HEK293 (cell line): ENCODE measurements at regions not wholly inside any gene's neighbourhood (a gene's known extent, or its start where the extent isn't known, plus 50 kb on each side); places are given as distances from the start of the nearest gene placed in this dataset.

Experiments
- CTCF ChIA-PET: fragments of 350-600 bp; formaldehyde crosslinking; extraction: SDS; loops from one replicate; lab custom pipeline; 2021; ENCODE audit warnings: antibody characterized with exemption; lab: Yijun Ruan, JAX
- POLR2A ChIA-PET: fragments of 300-600 bp; formaldehyde crosslinking; extraction: SDS; loops from one replicate; lab custom pipeline; 2020; ENCODE audit warnings: antibody characterized with exemption, inconsistent platforms; lab: Yijun Ruan, JAX
- H3K27ac ChIP-seq: fragments of 200-500 bp; sonication (Bioruptor generic); 2 replicates; pipeline ENCODE4 v1.5.1; 2014; ENCODE audit warnings: low read depth, low read length, control low read depth, inconsistent platforms; ENCODE audit errors: extremely low read depth
- H3K36me3 ChIP-seq, 2 experiments: fragments of 200-500 bp in 1 of 2; sonication (Bioruptor generic) in 1 of 2; 1 replicate in 1 of 2; 2 replicates in 1 of 2; pipeline ENCODE4 v1.5.1; 2014 to 2017; ENCODE audit warnings: inconsistent platforms in 2 of 2, low read length in 2 of 2; ENCODE audit not compliant: control insufficient read depth in 2 of 2, insufficient read depth in 1 of 2
- H3K4me1 ChIP-seq: fragments of 200-500 bp; sonication (Bioruptor generic); 2 replicates; pipeline ENCODE4 v1.5.1; 2014; ENCODE audit warnings: mild to moderate bottlenecking, low read length, inconsistent platforms; ENCODE audit not compliant: control insufficient read depth, insufficient read depth
- H3K4me3 ChIP-seq: 2 replicates; pipeline ENCODE4 v1.5.1; 2011; ENCODE audit warnings: low read depth, mild to moderate bottlenecking, control low read depth, low read length, moderate library complexity
- H3K9me3 ChIP-seq: fragments of 200-500 bp; sonication (Bioruptor generic); 2 replicates; pipeline ENCODE4 v1.5.1; 2014; ENCODE audit warnings: low read depth, low read length, inconsistent platforms; ENCODE audit not compliant: control insufficient read depth, insufficient read depth
- BCL11B ChIP-seq: fragments of 450-650 bp; formaldehyde crosslinking; IDR thresholded peaks from 2 replicates; pipeline ENCODE4 v1.5.1; 2016; ENCODE audit warnings: low read depth, missing biosample characterization, missing genetic modification characterization
- HOXC10 ChIP-seq: sonication (generic); formaldehyde crosslinking; IDR thresholded peaks from 2 replicates; pipeline ENCODE4 v1.8.1; 2023; ENCODE audit warnings: mild to moderate bottlenecking, missing genetic modification reagents
- KLF1 ChIP-seq: fragments of 450-650 bp; formaldehyde crosslinking; IDR thresholded peaks from 2 replicates; pipeline ENCODE4 v1.5.1; 2016; ENCODE audit warnings: missing biosample characterization, missing genetic modification characterization
- MYNN ChIP-seq: fragments of 450-650 bp; formaldehyde crosslinking; IDR thresholded peaks from 2 replicates; pipeline ENCODE4 v1.5.1; 2016; ENCODE audit warnings: missing biosample characterization, missing genetic modification characterization, borderline replicate concordance
- OVOL3 ChIP-seq: fragments of 450-650 bp; formaldehyde crosslinking; IDR thresholded peaks from 2 replicates; pipeline ENCODE4 v1.5.1; 2016; ENCODE audit warnings: missing biosample characterization, missing genetic modification characterization
- PRDM1 ChIP-seq: fragments of 450-650 bp; formaldehyde crosslinking; IDR thresholded peaks from 2 replicates; pipeline ENCODE4; 2016; ENCODE audit warnings: missing biosample characterization, missing genetic modification characterization
- PRDM2 ChIP-seq: fragments of 450-650 bp; formaldehyde crosslinking; IDR thresholded peaks from 2 replicates; pipeline ENCODE4 v1.5.1; 2016; ENCODE audit warnings: missing biosample characterization, missing genetic modification characterization, borderline replicate concordance
- RBAK ChIP-seq: fragments of 450-650 bp; formaldehyde crosslinking; IDR thresholded peaks from 2 replicates; pipeline ENCODE4 v1.5.1; 2016; ENCODE audit warnings: missing biosample characterization, missing genetic modification characterization
- SALL2 ChIP-seq: fragments of 450-650 bp; formaldehyde crosslinking; IDR thresholded peaks from 2 replicates; pipeline ENCODE4 v1.5.0; 2017; ENCODE audit warnings: missing biosample characterization, mild to moderate bottlenecking, missing genetic modification characterization, borderline replicate concordance
- SCRT2 ChIP-seq: fragments of 450-650 bp; formaldehyde crosslinking; IDR thresholded peaks from 2 replicates; pipeline ENCODE4 v1.5.1; 2016; ENCODE audit warnings: missing biosample characterization, missing genetic modification characterization
- SP3 ChIP-seq: fragments of 450-650 bp; formaldehyde crosslinking; IDR thresholded peaks from 2 replicates; pipeline ENCODE4 v1.5.1; 2016; ENCODE audit warnings: missing biosample characterization, missing genetic modification characterization
- TCF7L2 ChIP-seq: IDR thresholded peaks from 2 replicates; pipeline ENCODE4 v1.6.1; 2011; ENCODE audit warnings: low read depth, mild to moderate bottlenecking, inconsistent platforms, low read length, moderate library complexity, borderline replicate concordance
- ZBTB17 ChIP-seq: fragments of 450-650 bp; formaldehyde crosslinking; IDR thresholded peaks from 2 replicates; pipeline ENCODE4 v1.5.1; 2016; ENCODE audit warnings: missing biosample characterization, missing genetic modification characterization
- ZFHX2 ChIP-seq: fragments of 450-650 bp; formaldehyde crosslinking; conservative IDR thresholded peaks from 2 replicates; pipeline ENCODE4 v1.5.1; 2016; ENCODE audit warnings: missing biosample characterization, missing genetic modification characterization
- ZIC2 ChIP-seq: fragments of 450-650 bp; formaldehyde crosslinking; IDR thresholded peaks from 2 replicates; pipeline ENCODE4 v1.5.1; 2016; ENCODE audit warnings: missing biosample characterization, missing genetic modification characterization
- ZNF146 ChIP-seq: fragments of 450-650 bp; formaldehyde crosslinking; IDR thresholded peaks from 2 replicates; pipeline ENCODE4 v1.5.1; 2016; ENCODE audit warnings: missing biosample characterization, missing genetic modification characterization
- ZNF223 ChIP-seq: fragments of 450-650 bp; formaldehyde crosslinking; IDR thresholded peaks from 2 replicates; pipeline ENCODE4 v1.5.1; 2016; ENCODE audit warnings: missing biosample characterization, missing genetic modification characterization
- ZNF354C ChIP-seq: fragments of 450-650 bp; formaldehyde crosslinking; IDR thresholded peaks from 2 replicates; pipeline ENCODE4 v1.5.1; 2016; ENCODE audit warnings: missing biosample characterization, missing genetic modification characterization, low read depth, borderline replicate concordance
- ZNF423 ChIP-seq: fragments of 450-650 bp; formaldehyde crosslinking; IDR thresholded peaks from 2 replicates; pipeline ENCODE4 v1.5.1; 2016; ENCODE audit warnings: missing biosample characterization, missing genetic modification characterization
- ZNF521 ChIP-seq: fragments of 450-650 bp; formaldehyde crosslinking; IDR thresholded peaks from 2 replicates; pipeline ENCODE4 v1.5.1; 2017; ENCODE audit warnings: missing biosample characterization, mild to moderate bottlenecking, missing genetic modification characterization
- ZNF530 ChIP-seq: fragments of 450-650 bp; formaldehyde crosslinking; IDR thresholded peaks from 2 replicates; pipeline ENCODE4 v1.5.1; 2016; ENCODE audit warnings: low read depth, missing biosample characterization, missing genetic modification characterization
- ZNF555 ChIP-seq: fragments of 450-650 bp; formaldehyde crosslinking; conservative IDR thresholded peaks from 2 replicates; pipeline ENCODE4 v1.5.1; 2017; ENCODE audit warnings: missing biosample characterization, mild to moderate bottlenecking, missing genetic modification characterization, inconsistent platforms
- ZNF558 ChIP-seq: fragments of 450-650 bp; formaldehyde crosslinking; IDR thresholded peaks from 2 replicates; pipeline ENCODE4 v1.5.1; 2016; ENCODE audit warnings: missing biosample characterization, missing genetic modification characterization
- ZNF561 ChIP-seq: fragments of 450-650 bp; IDR thresholded peaks from 2 replicates; pipeline ENCODE4 v1.5.1; 2018; ENCODE audit warnings: missing biosample characterization, missing genetic modification characterization, borderline replicate concordance
- ZNF571 ChIP-seq: fragments of 450-650 bp; formaldehyde crosslinking; IDR thresholded peaks from 2 replicates; pipeline ENCODE4 v1.5.0; 2017; ENCODE audit warnings: missing biosample characterization, missing genetic modification characterization
- ZNF580 ChIP-seq: fragments of 450-650 bp; formaldehyde crosslinking; IDR thresholded peaks from 2 replicates; pipeline ENCODE4 v1.5.1; 2016; ENCODE audit warnings: missing biosample characterization, missing genetic modification characterization
- ZNF610 ChIP-seq: fragments of 450-650 bp; formaldehyde crosslinking; IDR thresholded peaks from 2 replicates; pipeline ENCODE4 v1.5.1; 2016; ENCODE audit warnings: missing biosample characterization, missing genetic modification characterization, borderline replicate concordance
- ZNF707 ChIP-seq: fragments of 450-650 bp; formaldehyde crosslinking; IDR thresholded peaks from 2 replicates; pipeline ENCODE4 v1.5.1; 2016; ENCODE audit warnings: missing biosample characterization, missing genetic modification characterization
- TF ChIP-seq, protein P1 (sequence below): fragments of 450-650 bp; formaldehyde crosslinking; IDR thresholded peaks from 2 replicates; pipeline ENCODE4 v1.5.1; 2016; ENCODE audit warnings: missing biosample characterization, missing genetic modification characterization

GRCh38 chr3:150105886-150106612, 135.4 kb upstream of the PFN2 start:
- Histone ChIP-seq H3K4me1 (peaks cover 6% of the 10 kb centered on the region), H3K27ac (no peak overlapping the region), H3K36me3 (no peaks in the 10 kb centered on the region), H3K4me3 (no peak overlapping the region), H3K9me3 (no peaks in the 10 kb centered on the region)
- POLR2A ChIA-PET: no interaction called here
- CTCF ChIA-PET: no interaction called here
- TF ChIP-seq ZNF707 (tag by site-specific recombination) (no peak), SCRT2 (tag by site-specific recombination) (no peak), ZNF558 (tag by site-specific recombination) (no peak), OVOL3 (tag by site-specific recombination) (no peak), ZNF146 (tag by site-specific recombination) (no peak), ZNF561 (tag by site-specific recombination) (no peak), TCF7L2 (no peak), ZBTB17 (tag by site-specific recombination) (no peak), PRDM2 (no peak), ZNF223 (tag by site-specific recombination) (no peak), ZIC2 (tag by site-specific recombination) (no peak), ZNF354C (tag by site-specific recombination) (no peak), ZNF571 (no peak), ZNF580 (no peak), ZNF423 (no peak)
- TF ChIP-seq, protein P1, sequence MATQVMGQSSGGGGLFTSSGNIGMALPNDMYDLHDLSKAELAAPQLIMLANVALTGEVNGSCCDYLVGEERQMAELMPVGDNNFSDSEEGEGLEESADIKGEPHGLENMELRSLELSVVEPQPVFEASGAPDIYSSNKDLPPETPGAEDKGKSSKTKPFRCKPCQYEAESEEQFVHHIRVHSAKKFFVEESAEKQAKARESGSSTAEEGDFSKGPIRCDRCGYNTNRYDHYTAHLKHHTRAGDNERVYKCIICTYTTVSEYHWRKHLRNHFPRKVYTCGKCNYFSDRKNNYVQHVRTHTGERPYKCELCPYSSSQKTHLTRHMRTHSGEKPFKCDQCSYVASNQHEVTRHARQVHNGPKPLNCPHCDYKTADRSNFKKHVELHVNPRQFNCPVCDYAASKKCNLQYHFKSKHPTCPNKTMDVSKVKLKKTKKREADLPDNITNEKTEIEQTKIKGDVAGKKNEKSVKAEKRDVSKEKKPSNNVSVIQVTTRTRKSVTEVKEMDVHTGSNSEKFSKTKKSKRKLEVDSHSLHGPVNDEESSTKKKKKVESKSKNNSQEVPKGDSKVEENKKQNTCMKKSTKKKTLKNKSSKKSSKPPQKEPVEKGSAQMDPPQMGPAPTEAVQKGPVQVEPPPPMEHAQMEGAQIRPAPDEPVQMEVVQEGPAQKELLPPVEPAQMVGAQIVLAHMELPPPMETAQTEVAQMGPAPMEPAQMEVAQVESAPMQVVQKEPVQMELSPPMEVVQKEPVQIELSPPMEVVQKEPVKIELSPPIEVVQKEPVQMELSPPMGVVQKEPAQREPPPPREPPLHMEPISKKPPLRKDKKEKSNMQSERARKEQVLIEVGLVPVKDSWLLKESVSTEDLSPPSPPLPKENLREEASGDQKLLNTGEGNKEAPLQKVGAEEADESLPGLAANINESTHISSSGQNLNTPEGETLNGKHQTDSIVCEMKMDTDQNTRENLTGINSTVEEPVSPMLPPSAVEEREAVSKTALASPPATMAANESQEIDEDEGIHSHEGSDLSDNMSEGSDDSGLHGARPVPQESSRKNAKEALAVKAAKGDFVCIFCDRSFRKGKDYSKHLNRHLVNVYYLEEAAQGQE (tag by site-specific recombination): no peak

DNA sequence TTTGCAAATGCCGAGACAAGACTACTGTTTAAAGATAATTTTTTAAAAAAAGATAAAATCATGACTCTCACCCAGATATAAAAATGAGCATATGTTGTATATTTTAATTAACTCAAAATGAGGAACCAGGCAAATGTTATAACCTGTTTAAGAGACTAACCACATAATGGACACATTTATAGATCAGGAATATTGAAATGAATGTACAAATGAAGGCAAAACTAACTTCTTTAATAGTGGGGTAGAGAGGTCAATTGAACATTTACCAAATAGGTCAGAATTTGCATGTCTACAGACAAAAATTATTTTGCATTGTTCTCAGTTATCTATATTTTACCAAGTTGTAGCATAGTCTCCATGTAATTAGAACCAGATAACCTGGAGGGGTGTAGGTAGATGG, 134.3 kb upstream of the PFN2 start:
- ChIA-PET CTCF (interaction anchor here (0.6 kb wide), 1 partner anchor 244 kb away, joined by 4 read pairs; no protein-coding TSS in a partner anchor), POLR2A (no interaction called here)
- peaks cover 6% of the 10 kb centered on the region for H3K4me1 ChIP-seq
- H3K36me3 ChIP-seq: no peaks in the 10 kb centered on the region
- H3K27ac ChIP-seq: no peak overlapping the region
- no peaks in the 10 kb centered on the region for H3K9me3 ChIP-seq
- H3K4me3 ChIP-seq: no peak overlapping the region
- no peak for TF ChIP-seq KLF1
- no peak for TF ChIP-seq ZNF521
- no peak for TF ChIP-seq ZNF530 (tag by site-specific recombination)
- TF ChIP-seq SALL2: no peak
- no peak for TF ChIP-seq MYNN (tag by site-specific recombination)
- no peak for TF ChIP-seq ZNF555 (tag by site-specific recombination)
- no peak for TF ChIP-seq BCL11B
- no peak for TF ChIP-seq HOXC10 (CRISPR knock-in tag)
- TF ChIP-seq ZFHX2 (tag by site-specific recombination): no peak
- TF ChIP-seq RBAK (tag by site-specific recombination): no peak
- TF ChIP-seq PRDM1 (tag by site-specific recombination): no peak
- TF ChIP-seq ZNF610: no peak
- TF ChIP-seq SP3: no peak
